ENCODE measurements at regions not wholly inside any gene's neighbourhood (a gene's known extent, or its start where the extent isn't known, plus 50 kb on each side); places are given as distances from the start of the nearest gene placed in this dataset.

- H3K9me3 ChIP-seq (ENCODE audit: control insufficient read depth, insufficient read depth, low read depth, low read length): no peaks in the 10 kb centered on the region
- ChIA-PET POLR2A (no interaction called here), CTCF (no interaction called here)
- no peaks in the 10 kb centered on the region for H3K4me1 ChIP-seq (ENCODE audit: control insufficient read depth, insufficient read depth, low read length)
- no peak overlapping the region for H3K27ac ChIP-seq (ENCODE audit: extremely low read depth, low read depth, low read length)
- TF ChIP-seq ZEB2 (tag by site-specific recombination; IDR thresholded peaks at IDR 0.05) (no peak), ZNF274 (IDR thresholded peaks at IDR 0.05; ENCODE audit: low read length) (no peak), ZNF274 (tag by site-specific recombination; IDR thresholded peaks at IDR 0.05; ENCODE audit: borderline replicate concordance) (no peak), WT1 (tag by site-specific recombination; IDR thresholded peaks at IDR 0.05) (no peak), ZNF433 (tag by site-specific recombination; IDR thresholded peaks at IDR 0.05; ENCODE audit: low read depth) (no peak), ZNF501 (tag by site-specific recombination; IDR thresholded peaks at IDR 0.05) (no peak), ZNF354C (tag by site-specific recombination; IDR thresholded peaks at IDR 0.05; ENCODE audit: borderline replicate concordance, low read depth) (no peak), ZSCAN23 (tag by site-specific recombination; IDR thresholded peaks at IDR 0.05) (no peak), ZNF157 (tag by site-specific recombination; IDR thresholded peaks at IDR 0.05) (no peak), MEIS1 (CRISPR knock-in tag; IDR thresholded peaks at IDR 0.05; ENCODE audit: borderline replicate concordance) (no peak), ZNF660 (tag by site-specific recombination; IDR thresholded peaks at IDR 0.05) (no peak)
- TF ChIP-seq, protein P1, sequence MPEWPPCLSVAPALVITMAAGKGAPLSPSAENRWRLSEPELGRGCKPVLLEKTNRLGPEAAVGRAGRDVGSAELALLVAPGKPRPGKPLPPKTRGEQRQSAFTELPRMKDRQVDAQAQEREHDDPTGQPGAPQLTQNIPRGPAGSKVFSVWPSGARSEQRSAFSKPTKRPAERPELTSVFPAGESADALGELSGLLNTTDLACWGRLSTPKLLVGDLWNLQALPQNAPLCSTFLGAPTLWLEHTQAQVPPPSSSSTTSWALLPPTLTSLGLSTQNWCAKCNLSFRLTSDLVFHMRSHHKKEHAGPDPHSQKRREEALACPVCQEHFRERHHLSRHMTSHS (tag by site-specific recombination; IDR thresholded peaks at IDR 0.05): no peak
- TF ChIP-seq, protein P2, sequence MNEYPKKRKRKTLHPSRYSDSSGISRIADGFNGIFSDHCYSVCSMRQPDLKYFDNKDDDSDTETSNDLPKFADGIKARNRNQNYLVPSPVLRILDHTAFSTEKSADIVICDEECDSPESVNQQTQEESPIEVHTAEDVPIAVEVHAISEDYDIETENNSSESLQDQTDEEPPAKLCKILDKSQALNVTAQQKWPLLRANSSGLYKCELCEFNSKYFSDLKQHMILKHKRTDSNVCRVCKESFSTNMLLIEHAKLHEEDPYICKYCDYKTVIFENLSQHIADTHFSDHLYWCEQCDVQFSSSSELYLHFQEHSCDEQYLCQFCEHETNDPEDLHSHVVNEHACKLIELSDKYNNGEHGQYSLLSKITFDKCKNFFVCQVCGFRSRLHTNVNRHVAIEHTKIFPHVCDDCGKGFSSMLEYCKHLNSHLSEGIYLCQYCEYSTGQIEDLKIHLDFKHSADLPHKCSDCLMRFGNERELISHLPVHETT (tag by site-specific recombination; IDR thresholded peaks at IDR 0.05): no peak
- no peaks in the 10 kb centered on the region for H3K36me3 ChIP-seq (ENCODE audit: control insufficient read depth in 2 of 2, insufficient read depth in 1 of 2, low read length in 2 of 2)
- H3K4me3 ChIP-seq (ENCODE audit: low read depth, low read length): no peak overlapping the region
Measured at GRCh38 chr14:85391892-85392291, 138.1 kb upstream of the FLRT2 start.

- Histone ChIP-seq H3K27ac (ENCODE audit: extremely low read depth, low read depth, low read length) (no peak overlapping the region), H3K4me3 (ENCODE audit: low read depth, low read length) (no peak overlapping the region), H3K36me3 (ENCODE audit: control insufficient read depth in 2 of 2, insufficient read depth in 1 of 2, low read length in 2 of 2) (no peaks in the 10 kb centered on the region), H3K9me3 (ENCODE audit: control insufficient read depth, insufficient read depth, low read depth, low read length) (no peaks in the 10 kb centered on the region), H3K4me1 (ENCODE audit: control insufficient read depth, insufficient read depth, low read length) (no peaks in the 10 kb centered on the region; the same call in 1 of the 2 replicates)
- TF ChIP-seq ZFP69B (tag by site-specific recombination; IDR thresholded peaks at IDR 0.05) (no peak), REPIN1 (tag by site-specific recombination; IDR thresholded peaks at IDR 0.05; ENCODE audit: low read depth) (no peak), ZNF624 (tag by site-specific recombination; IDR thresholded peaks at IDR 0.05) (no peak), ZNF266 (tag by site-specific recombination; IDR thresholded peaks at IDR 0.05; ENCODE audit: low read depth) (no peak), ZNF664 (tag by site-specific recombination; IDR thresholded peaks at IDR 0.05) (no peak), PRDM4 (tag by site-specific recombination; IDR thresholded peaks at IDR 0.05) (no peak), ZNF501 (tag by site-specific recombination; IDR thresholded peaks at IDR 0.05) (no peak), AEBP2 (tag by site-specific recombination; IDR thresholded peaks at IDR 0.05; ENCODE audit: borderline replicate concordance) (no peak), ZNF76 (tag by site-specific recombination; IDR thresholded peaks at IDR 0.05; ENCODE audit: borderline replicate concordance, low read depth) (no peak), ZNF404 (tag by site-specific recombination; IDR thresholded peaks at IDR 0.05) (no peak), ZNF354C (tag by site-specific recombination; IDR thresholded peaks at IDR 0.05; ENCODE audit: borderline replicate concordance, low read depth) (no peak), ZNF654 (tag by site-specific recombination; IDR thresholded peaks at IDR 0.05; ENCODE audit: low read depth) (no peak)
- TF ChIP-seq, protein P3, sequence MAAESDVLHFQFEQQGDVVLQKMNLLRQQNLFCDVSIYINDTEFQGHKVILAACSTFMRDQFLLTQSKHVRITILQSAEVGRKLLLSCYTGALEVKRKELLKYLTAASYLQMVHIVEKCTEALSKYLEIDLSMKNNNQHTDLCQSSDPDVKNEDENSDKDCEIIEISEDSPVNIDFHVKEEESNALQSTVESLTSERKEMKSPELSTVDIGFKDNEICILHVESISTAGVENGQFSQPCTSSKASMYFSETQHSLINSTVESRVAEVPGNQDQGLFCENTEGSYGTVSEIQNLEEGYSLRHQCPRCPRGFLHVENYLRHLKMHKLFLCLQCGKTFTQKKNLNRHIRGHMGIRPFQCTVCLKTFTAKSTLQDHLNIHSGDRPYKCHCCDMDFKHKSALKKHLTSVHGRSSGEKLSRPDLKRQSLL (tag by site-specific recombination; IDR thresholded peaks at IDR 0.05): no peak
- TF ChIP-seq, protein P4, sequence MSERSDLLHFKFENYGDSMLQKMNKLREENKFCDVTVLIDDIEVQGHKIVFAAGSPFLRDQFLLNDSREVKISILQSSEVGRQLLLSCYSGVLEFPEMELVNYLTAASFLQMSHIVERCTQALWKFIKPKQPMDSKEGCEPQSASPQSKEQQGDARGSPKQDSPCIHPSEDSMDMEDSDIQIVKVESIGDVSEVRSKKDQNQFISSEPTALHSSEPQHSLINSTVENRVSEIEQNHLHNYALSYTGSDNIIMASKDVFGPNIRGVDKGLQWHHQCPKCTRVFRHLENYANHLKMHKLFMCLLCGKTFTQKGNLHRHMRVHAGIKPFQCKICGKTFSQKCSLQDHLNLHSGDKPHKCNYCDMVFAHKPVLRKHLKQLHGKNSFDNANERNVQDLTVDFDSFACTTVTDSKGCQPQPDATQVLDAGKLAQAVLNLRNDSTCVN (tag by site-specific recombination; optimal IDR thresholded peaks at IDR 0.05): no peak
- ChIA-PET CTCF (no interaction called here), POLR2A (no interaction called here)
Measured at GRCh38 chr14:85399186-85399585, 130.8 kb upstream of the FLRT2 start.
